22Rv1 (cell line): ENCODE measurements at regions not wholly inside any gene's neighbourhood (a gene's known extent, or its start where the extent isn't known, plus 50 kb on each side); places are given as distances from the start of the nearest gene placed in this dataset.

Source experiments
- ZFX ChIP-seq: fragments of 450-650 bp; IDR thresholded peaks from 2 replicates; pipeline ENCODE4 v1.6.1; 2017; ENCODE audit warnings: antibody characterized with exemption, borderline replicate concordance
- TF ChIP-seq, protein P1 (sequence below): fragments of 450-650 bp; IDR thresholded peaks from 2 replicates; pipeline ENCODE4 v1.5.1; 2017; ENCODE audit warnings: mild to moderate bottlenecking

DNA sequence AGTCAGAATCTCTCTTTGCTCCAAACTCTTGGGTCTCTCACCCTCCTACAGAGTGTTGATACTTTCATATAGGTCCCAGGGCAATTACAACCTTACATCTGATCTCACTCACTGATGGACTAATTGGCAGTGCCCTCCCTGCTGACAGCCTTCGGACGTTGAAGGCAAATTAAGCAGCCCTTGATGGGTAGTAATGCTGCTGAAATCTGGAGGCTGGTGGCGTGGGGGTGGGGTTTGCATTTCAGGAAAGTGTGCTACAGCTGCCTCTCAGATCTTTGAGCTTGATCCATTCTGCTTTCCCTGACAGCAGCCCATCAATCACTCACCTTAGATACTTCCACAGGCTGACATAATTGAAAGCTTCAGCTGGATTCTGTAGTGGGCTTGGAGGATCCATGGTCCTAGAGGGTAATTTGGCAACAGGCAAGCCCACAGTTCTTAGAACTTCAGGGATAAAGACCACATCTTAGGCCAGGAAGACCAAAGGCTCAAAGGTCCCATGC, 349.1 kb upstream of the PODXL start:
- TF ChIP-seq, protein P1, sequence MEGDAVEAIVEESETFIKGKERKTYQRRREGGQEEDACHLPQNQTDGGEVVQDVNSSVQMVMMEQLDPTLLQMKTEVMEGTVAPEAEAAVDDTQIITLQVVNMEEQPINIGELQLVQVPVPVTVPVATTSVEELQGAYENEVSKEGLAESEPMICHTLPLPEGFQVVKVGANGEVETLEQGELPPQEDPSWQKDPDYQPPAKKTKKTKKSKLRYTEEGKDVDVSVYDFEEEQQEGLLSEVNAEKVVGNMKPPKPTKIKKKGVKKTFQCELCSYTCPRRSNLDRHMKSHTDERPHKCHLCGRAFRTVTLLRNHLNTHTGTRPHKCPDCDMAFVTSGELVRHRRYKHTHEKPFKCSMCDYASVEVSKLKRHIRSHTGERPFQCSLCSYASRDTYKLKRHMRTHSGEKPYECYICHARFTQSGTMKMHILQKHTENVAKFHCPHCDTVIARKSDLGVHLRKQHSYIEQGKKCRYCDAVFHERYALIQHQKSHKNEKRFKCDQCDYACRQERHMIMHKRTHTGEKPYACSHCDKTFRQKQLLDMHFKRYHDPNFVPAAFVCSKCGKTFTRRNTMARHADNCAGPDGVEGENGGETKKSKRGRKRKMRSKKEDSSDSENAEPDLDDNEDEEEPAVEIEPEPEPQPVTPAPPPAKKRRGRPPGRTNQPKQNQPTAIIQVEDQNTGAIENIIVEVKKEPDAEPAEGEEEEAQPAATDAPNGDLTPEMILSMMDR = no peak
- no peak for TF ChIP-seq ZFX
